GM21619 (cell line): ENCODE measurements at regions not wholly inside any gene's neighbourhood (a gene's known extent, or its start where the extent isn't known, plus 50 kb on each side); places are given as distances from the start of the nearest gene placed in this dataset.
"Not testable (repeated sequence)": the region's sequence is repeated elsewhere in the genome, so short reads cannot be mapped to it uniquely, and the experiment has no call there.

ENCODE experiments used
- ATAC-seq: cut with Tn5 transposase; IDR thresholded peaks from one replicate; pipeline ENCODE4 v1.9.1; 2021; ENCODE audit not compliant: unreplicated experiment

DNA sequence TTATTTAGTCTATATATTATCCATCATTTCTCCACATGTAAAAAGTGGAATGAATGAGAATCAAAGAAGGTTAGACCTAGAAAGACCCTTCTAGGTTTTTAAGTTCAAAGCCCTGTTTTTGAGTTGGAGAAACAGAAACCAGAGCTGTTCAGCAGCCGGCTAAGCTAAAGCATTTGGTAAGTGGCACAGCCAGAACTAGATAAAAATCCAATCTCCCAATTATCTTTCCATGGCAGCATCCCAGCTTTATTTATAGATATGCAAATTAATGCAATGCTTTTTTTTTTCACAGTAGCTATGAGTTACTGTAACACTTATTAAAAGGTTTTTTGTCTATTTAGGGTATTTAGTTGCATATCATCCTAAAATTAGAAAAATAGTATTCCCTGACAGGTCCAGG, 85.1 kb downstream of the NIBAN1 start:
- no peak for ATAC-seq

DNA sequence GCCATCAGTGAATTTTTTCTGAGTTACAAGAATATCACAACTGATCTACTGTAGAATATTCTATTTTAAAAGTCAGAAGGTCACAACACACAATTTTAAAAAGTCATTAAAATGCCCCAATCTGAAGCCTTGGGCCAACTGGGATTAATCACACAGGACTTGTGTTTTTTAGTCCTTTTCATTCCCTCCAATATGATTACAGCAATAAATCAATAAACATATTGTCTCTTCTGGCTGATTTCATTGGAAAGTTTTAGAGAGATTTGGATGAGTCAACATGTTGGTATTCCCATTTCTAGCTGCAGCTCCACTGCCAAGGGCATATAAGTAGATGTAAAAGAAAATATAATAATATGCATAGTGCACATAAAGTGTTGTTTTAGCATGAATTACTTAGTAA, 85.8 kb downstream of the NIBAN1 start:
- no peak for ATAC-seq

DNA sequence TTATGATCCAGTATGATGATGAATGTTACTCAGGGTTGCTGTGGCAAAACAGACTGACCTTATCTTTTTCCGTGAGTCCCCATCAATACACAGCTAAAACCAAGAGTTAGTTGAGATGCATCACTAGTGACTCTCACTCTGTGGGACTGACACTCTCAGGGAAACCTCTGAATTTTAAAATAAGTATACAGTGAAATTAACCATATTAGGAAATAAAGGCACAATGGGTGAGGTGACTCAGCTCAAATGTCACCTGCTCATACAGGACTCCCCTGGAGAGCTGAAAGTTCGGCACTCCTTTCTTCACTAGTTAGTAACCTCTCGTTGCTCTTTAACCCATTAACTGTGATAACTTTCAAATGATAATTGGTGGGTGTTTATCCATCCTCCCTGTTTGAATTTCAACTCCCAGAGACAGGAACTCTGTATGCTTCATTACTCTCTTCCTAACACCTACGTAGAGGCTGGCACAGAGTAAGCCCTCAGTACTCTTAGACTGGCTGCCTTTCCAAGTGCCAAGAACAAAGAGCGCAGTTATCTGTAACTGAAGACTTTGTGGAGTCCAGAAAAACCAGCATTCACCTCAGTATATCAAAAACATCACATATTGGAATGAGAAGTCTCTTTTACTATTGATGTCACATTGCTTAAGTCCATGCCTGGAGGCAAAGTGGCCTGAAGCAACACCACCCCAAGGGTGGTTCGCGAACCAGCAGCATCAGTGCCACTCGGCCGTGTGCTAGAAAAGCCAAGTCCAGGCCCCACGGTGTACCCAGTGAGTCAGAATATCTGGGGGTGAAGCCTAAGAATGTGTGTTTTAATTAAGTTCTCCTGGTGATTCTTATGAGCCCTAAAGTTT, 91.1 kb downstream of the NIBAN1 start:
- ATAC-seq: peak; percentile 40

DNA sequence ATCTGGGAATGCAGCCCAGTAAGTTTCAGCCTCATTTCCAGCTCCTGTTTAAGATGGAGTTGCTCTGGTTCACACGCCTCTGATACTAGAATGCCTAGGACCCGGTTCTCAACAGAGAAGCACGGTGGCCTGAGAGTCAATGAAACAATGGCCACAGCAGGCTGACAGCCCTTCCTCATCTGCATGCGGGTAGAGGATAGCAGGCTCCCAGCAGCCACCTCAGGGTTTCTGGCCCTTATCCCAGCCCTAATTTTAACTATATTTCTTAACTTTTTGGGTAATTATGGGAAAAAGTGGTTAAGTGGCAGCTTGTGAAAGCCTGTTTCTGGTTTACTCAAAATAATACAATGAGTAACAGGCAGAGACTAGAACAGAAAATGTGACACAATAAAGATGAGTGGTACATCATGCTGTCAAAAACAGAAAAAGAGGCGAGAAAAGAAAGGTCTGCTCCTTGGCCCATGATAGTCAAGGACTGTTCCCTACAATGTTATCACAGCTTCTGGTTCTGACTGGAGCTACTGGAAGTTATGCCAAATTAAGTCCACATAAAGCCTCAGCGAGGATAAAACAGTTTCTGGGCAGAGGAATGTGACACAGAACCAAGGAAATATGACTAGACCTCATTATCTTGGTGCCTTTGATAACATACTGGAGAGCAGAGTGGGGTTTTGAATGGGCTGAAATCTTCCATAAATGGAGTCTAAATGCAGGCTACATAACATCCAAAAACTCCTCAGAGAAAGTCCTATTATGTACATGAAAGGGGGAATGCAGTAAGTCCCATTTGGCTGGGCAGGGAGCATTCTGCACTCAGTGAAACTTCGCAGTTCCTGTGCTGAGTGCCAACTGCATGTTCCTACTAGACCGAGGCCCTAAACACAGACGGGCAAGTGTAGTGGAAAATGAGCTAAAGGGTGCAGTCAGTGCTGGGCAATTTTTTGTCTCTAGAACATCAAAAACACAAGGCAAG, 92.1 kb downstream of the NIBAN1 start:
- ATAC-seq: peak; percentile 59

DNA sequence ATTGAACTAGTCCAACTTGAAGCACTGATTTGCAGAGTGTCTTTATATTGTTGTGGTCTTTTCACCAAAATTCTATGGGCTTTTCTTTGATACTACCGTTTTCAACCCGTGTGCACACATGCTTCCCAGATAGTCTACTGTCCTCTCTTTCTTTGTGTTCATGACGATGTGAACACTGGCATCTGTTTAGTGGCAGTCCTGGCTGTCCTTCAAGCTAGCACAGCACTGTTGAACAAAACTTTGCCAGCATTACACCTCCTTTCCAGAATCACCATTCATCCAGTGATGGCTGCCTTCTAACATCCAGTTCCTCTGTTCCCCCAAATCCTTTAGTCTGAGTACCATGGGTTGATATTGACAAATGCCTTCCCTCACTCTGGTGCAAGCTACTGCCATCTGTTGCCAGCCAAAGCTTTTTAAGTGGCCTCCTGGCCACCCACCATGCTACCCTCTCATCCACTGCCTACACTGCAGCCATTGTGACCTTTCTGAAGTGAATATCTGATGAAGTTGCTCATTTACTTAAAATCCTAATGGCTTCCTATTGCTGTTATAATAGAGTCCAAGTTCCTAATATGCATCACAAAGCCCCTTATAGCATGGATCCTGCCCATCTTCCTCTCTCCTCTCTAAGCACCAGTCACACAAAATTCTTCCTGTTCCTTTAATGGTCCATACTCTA, 94.3 kb downstream of the NIBAN1 start:
- ATAC-seq: no peak

DNA sequence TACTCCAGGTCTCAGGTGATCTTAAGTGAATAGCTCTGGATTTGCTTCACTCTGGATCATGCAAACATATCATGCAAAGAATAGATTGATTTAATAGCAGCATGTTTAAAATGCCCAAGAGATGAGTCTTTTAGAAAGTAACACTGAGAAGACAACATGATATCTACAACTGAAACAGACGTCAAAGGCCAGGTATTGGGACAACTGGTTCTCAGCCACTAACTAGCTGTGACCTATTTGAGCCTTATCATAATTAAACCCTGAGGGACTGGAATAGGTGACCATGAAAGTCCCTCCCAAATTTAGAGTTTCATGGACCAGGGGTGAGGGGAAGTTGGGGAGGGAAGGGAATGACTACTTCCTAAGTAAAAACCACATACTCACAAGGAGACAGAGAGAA, 95.7 kb downstream of the NIBAN1 start:
- ATAC-seq: no peak

DNA sequence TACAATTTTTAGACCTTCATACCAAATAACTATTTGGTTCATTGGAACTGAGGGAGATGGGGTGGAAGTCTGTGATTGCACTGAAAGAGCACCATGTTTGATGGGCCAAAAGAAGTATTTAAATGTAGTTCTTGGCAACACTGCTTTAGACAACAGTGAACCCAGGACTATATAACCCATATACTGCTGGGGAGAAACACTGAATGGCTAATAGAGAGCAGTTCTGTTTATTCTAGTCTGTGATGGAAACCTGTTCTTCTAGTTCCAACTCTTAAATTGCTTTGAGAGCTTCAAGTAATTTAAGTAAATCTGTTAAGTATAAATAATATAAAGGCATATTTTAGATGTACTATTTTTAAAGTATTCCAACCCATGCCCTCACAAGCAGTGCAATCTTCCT, 96.3 kb downstream of the NIBAN1 start:
- no peak for ATAC-seq

DNA sequence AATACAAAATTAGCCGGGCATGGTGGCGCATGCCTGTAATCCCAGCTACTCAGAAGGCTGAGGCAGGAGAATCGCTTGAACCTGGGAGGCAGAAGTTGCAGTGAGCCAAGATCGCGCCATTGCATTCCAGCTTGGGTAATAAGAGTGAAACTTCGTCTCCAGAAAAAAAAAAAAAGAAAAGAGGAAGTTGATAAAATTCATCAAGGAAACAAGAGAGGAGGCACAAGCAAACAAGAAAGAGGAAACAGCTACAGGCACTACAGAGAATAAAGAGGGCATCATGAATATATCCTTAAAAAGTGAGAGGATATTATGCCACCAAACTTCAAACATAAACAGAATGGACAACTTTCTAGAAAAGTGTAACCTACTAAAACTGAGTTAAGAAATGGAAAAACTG, 98.3 kb downstream of the NIBAN1 start:
- not testable (repeated sequence) for ATAC-seq

DNA sequence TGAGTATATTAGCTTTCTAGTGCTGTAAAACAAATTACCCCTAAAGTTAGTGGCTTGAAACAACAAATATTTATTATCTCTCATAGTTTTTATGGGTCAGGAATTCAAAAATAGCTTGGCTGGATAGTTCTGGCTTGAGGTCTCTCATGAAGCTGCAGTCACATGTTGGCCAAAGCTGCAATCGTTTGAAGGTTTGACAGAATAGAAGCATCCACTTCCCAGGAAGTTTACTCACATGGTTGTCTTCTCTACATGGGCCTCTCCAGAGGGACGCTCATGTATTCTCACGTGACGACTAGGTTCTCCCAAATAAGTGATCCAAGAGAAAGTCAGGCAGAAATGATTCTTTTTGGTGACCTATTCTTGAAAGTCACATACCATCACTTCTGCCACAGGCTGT, 99.1 kb downstream of the NIBAN1 start:
- no peak for ATAC-seq

DNA sequence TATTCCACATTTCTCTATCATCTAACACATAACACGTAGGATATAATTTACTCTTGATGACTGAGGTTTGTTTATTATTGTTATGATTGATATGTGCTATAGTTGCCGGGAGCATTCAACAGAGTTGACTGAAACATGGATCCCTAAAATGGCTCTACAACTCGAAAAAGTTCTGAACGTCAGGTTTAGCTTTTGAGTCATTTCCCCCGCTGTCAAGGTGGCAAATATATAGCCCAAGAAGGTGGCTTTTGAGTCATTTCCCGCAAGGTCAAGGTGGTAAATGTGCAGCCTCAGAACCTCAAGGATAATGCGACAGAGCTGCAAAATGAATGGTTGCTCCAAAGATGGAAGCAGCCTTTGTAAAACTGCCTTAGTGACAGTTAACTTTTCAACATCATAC, 104.0 kb downstream of the NIBAN1 start:
- ATAC-seq: no peak

DNA sequence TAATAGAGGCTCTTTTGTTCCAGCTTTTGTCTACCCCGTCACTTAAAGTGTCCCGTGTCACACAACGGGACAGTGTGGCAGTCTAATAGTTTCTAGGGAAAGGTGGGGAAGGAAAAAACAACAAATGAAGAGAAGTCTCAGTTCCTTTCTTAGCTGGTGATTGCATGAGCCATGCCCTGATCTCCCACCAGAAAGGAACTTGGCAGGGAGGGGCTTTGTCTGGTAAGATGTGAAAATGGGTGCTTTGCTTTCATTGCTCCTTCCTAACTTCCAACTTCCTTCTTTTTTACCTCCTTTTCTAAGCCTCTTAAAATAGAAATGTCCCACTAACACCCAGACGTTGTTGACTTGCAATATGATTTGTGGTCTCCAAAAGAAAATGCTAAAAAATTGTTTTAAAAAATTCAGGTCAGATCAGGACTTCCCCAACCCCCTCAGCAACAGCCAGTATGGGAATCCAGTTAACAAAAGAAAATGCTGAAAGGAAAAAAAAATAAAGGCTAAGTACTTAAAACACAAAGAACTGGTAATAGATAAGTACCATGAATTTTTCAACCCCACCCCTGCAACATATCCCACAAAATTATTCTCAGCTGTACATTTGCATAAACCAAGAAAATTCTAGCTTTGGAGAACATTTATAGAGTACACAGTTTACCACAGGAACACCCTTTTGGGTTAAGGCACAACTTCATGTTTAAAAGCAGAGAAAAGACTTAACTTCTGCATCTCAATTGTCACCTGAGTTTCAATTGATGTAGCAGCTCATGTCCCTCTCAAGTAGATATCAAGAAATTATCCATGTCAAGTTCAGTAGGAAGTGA, 106.2 kb downstream of the NIBAN1 start:
- no peak for ATAC-seq

DNA sequence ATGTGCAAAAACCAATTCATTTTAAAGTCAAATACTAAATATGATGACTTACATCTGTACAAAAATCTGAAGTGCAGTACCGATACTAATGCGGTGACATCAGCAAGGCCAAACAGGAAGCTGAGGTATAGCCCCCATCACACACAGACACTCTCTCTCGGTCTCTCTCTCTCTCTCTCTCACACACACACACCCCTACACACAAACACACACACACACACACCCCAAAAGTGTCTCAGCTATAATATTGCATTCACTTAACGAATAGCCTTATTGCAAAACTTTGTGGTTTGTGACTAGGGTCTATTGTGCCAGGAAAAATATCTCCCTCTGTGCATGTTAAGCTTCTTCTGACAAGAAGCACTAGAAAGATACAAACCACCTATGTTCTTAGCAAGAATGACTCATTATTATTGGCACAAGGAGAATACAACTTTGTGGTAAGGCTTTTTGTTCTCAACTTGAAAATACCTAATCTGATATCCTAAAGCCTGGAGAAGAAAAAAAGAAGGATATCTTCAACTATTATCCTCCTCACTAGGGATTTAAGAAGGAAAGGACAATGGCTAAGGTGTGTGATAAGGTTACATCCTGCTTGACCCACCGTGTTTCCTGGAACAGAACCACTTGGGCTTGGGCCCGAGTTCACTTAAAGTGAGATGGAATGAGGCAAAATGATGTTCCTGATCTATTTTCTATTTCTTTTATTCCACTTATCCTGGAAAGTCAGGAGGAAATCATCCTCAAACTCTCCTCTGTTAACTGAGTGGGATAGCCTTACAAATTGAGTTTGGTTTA, 107.1 kb downstream of the NIBAN1 start:
- peak; percentile 93 for ATAC-seq

DNA sequence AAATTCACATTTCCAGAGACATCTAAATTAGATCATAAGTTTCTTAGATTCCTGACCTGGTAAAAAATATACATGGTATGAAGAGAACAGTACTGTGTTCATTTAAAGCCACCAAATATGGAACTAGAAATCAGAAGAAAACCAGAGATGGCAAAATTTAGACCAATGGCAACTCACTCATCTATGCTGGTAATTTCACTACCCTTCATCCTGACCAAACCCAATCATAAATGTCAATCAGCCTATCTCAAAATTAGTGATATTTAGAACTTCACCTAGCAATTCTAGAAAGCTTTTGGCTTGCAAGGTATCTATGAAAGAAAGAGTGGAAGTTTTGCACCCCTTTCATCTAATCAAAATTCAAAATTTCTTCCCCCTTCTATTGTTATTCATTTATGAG, 107.7 kb downstream of the NIBAN1 start:
- ATAC-seq: no peak

DNA sequence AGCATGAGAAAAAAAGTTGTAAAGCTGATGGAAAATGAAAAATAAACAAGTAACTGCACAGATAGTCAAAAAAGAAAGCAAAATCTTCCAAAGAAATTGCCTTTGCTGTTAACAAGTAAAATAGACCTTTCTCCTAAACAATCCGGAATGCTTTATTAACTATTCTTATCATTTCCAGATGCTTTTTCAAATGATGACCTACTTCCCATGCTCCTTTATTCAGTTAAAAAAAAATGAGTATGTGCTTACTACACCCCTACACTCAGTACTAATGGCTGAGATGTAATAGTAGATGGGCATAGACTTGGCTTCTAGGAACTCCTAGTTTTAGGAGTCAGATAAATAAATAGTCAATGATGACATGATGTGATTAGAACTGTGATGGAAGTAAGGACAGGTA, 108.5 kb downstream of the NIBAN1 start:
- ATAC-seq: no peak

DNA sequence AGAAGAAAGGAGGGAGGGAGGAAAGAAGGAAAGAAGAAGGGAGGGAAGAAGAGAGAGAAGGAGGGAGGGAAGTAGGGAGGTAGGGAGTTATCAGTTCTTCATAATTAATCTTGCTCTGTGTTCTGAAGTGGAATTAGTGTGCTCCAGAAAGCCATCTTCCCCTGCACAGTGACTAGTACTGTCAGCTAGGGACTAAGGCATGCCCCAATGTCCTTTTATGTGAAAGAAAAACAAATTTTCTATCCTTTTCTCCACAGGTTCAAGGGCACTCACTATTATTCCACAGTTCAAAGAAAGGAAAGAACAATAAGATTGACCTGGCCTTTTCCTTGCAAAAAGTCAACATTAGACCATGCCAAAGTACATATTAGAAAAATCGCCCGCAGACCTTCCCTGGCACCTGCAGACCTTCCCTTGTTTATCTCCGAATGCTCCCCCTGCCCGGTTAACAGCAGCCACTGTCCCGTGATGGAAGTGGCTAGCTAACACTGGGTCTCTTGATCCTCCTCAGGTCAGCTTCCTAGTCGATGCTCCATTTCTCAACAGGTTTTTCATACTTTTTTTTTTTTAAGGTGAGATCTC, 107.2 kb upstream of the EDEM3 start:
- ATAC-seq: no peak

DNA sequence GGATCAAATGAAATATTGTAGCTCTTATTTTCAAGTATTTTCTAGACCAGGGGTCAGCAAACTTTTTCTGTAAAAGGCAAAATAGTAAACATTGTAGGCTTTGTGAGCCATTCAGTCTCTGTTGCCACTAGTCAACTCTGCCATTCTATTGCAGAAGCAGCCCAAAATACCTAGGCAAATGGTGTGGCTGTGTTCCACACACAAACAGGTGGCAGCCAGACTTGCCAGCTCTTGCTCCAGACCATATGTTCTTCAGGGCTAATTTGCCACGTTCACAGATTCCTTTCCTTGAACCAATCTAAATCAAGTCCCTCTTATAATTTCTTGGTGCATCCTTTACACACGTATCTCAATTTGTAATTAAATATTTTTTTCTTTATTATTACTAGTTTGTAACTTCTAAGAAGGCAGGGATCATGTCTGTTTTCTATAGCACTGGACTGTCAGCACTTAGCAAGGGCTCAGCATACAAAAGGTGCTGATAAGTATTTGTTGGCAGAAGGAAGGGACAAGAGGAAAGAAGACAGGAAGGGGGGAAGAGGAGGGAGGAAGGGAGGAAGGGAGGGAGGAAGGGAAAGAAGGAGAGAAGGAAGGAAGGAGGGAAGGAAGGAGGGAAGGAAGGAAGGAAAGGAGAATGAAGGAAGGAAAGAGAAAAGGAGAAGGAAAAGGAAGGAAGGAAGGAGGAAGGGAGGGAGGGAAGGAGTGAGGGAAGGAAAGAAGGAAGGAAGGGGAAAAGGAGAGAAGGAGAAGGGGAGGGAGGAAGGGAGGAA, 106.5 kb upstream of the EDEM3 start:
- ATAC-seq: peak; percentile 70

DNA sequence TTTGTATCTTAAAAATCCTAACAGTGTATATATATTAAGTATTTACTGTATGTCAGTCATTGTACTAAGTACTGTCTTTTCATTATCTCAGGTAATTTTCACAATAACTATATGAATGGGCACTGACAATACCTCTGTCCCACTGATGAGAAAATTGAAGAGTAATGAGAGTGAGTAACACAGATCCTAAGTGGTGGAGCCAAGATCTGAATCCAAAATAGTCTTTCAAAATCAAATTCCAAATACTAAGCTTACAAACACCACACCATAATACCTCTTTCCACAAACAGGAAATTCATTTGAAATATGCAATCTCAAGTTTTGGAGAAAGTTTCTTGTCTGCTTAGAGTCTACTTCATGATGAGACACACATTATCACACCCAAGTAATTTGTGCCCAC, 105.9 kb upstream of the EDEM3 start:
- peak; percentile 15 for ATAC-seq

DNA sequence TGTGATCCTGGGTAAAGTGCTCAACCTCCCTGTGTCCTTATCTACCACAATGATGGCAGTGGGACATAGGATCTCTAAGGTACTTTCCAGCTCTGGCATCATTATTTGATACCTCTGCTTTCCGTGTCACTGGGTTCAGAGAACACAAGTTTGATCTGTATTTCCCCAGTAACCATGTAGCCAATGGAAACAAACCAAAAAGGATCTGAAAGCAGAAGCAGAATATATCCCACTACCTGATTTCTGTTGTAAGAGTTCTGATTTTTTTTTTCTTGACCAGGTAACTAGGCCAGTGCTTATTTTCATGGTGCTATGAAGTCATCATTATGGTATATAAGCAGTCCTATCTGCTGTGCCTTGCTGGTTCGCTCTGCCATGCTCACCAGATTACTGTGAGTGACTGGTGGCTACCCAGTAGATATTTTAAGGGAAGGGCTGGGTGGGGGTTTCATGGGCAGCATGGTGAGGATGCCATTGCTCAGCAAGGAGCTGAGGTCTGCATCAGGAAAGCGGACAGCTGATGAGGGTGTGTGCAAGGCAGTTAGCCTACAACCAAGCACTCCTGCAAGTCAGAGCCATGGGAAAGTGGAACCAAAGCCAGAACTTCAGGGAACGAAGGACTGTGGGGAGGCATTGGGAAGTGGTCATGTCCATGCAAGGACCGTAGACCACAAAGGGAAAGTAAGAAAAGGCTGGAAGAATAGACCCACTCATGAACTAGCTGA, 104.9 kb upstream of the EDEM3 start:
- ATAC-seq: peak; percentile 44
